HepG2 (cell line): ENCODE measurements at regions not wholly inside any gene's neighbourhood (a gene's known extent, or its start where the extent isn't known, plus 50 kb on each side); places are given as distances from the start of the nearest gene placed in this dataset.

ENCODE experiments used
- ARID5B ChIP-seq: IDR thresholded peaks from 2 replicates; pipeline ENCODE4 v1.4.0; 2020; ENCODE audit warnings: mild to moderate bottlenecking, missing genetic modification reagents
- ATF2 ChIP-seq: sonication (generic); formaldehyde crosslinking; IDR thresholded peaks from 2 replicates; pipeline ENCODE4 v1.4.0; 2020; ENCODE audit warnings: missing genetic modification reagents
- ETV5 ChIP-seq: IDR thresholded peaks from 2 replicates; pipeline ENCODE4 v1.6.1; 2018; ENCODE audit warnings: missing biosample characterization, missing genetic modification reagents, inconsistent platforms, borderline replicate concordance
- MAX ChIP-seq: IDR thresholded peaks from 2 replicates; pipeline ENCODE4 v1.6.1; 2012; ENCODE audit warnings: inconsistent platforms
- MIER2 ChIP-seq: IDR thresholded peaks from 2 replicates; pipeline ENCODE4 v1.6.1; 2016; ENCODE audit warnings: missing biosample characterization, missing genetic modification reagents
- PPARG ChIP-seq: conservative IDR thresholded peaks from 2 replicates; pipeline ENCODE4 v1.6.1; 2016; ENCODE audit warnings: missing biosample characterization, missing genetic modification reagents
- PRDM10 ChIP-seq: sonication (generic); formaldehyde crosslinking; IDR thresholded peaks from 2 replicates; pipeline ENCODE4 v1.4.0; 2020; ENCODE audit warnings: low read depth, missing genetic modification reagents
- RARA ChIP-seq: IDR thresholded peaks from 2 replicates; pipeline ENCODE4 v1.6.1; 2016; ENCODE audit warnings: missing genetic modification reagents, missing compliant biosample characterization
- STAT6 ChIP-seq: sonication (generic); formaldehyde crosslinking; IDR thresholded peaks from 2 replicates; pipeline ENCODE4 v1.4.0; 2020; ENCODE audit warnings: missing genetic modification reagents, mild to moderate bottlenecking, borderline replicate concordance
- ZHX1 ChIP-seq: sonication (generic); formaldehyde crosslinking; IDR thresholded peaks from 2 replicates; pipeline ENCODE4 v1.8.1; 2022; ENCODE audit warnings: low read depth, mild to moderate bottlenecking, missing genetic modification reagents

GRCh38 chr15:66842710-66843441, 140.8 kb downstream of the SMAD6 start (continued):
- no peak for TF ChIP-seq PRDM10 (CRISPR knock-in tag)
- TF ChIP-seq MAX = 0 out of 2 replicates have a peak, but pooled peaks have one; percentile 15
- no peak for TF ChIP-seq ETV5
- TF ChIP-seq STAT6 = no peak
- no peak for TF ChIP-seq ZHX1 (CRISPR knock-in tag)
- TF ChIP-seq MIER2 (CRISPR knock-in tag) = no peak
- TF ChIP-seq PPARG = no peak
- 0 out of 2 replicates have a peak, but pooled peaks have one; percentile 14 for TF ChIP-seq ARID5B (CRISPR knock-in tag)
- no peak for TF ChIP-seq ATF2 (CRISPR knock-in tag)
- TF ChIP-seq RARA = no peak
